Activated CD8-positive, alpha-beta memory T cell treated with anti-CD3 and anti-CD28 coated beads, Interleukin-2, amount 50 U/mL, for 24 hours (primary cell): ENCODE measurements at regions not wholly inside any gene's neighbourhood (a gene's known extent, or its start where the extent isn't known, plus 50 kb on each side); places are given as distances from the start of the nearest gene placed in this dataset.

ENCODE experiments used
- DNase-seq: peaks from one replicate; pipeline ENCODE4 v3.0.0-alpha.2; 2020; ENCODE audit errors: extremely low read depth

DNA sequence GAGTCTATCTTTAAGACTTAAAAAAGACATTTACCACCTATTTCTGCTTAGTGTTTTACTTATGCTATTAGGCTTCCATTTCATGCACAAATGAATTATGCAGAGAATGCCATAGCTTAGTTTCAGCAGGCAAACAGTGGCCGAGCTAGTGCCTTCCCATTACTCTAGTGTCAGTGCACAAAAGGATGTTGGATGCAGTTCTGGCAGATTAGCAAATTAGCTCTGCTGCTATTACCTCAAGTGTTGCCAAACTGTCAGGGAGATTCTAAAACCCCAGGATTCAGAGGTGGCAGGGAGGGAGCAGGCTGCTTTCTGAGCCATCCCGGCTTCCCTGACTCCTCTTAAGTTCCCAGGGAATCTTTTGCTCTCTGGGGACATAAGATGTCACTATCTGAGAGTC, 209.4 kb upstream of the NCAM1 start:
- no peak for DNase-seq

GRCh38 chr11:112752563-112752962, 208.7 kb upstream of the NCAM1 start:
- DNase-seq: no peak

GRCh38 chr11:112753706-112754105, 207.5 kb upstream of the NCAM1 start:
- no peak for DNase-seq

DNA sequence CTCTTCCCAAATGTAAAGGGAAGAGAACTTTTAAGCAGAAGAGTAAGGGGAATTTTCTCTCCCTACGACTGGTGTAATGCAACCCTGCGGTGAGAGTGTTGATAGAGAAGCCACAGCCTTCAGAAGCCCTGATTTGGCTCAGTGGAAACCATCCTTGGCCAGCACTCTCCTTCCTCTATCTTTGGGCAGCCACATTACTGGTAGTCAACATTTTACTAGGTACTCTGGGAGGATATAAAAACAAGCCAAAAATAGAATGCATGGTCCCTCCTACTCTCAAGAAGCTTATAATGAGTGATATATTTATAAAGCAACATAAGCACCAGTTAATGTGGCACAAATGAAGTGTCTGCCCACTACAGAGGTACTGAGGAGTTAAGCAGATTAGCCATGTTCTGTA, 201.8 kb upstream of the NCAM1 start:
- no peak for DNase-seq

GRCh38 chr11:112760396-112761059, 200.7 kb upstream of the NCAM1 start:
- DNase-seq: no peak

- DNase-seq: no peak
Measured at GRCh38 chr11:112761911-112762706, 199.1 kb upstream of the NCAM1 start.

- no peak for DNase-seq
Measured at GRCh38 chr11:112762707-112763090, 198.5 kb upstream of the NCAM1 start.

- DNase-seq: no peak
Measured at GRCh38 chr11:112765337-112765736, 195.9 kb upstream of the NCAM1 start.

- no peak for DNase-seq
Measured at GRCh38 chr11:112769170-112769569, 192.1 kb upstream of the NCAM1 start.

GRCh38 chr11:112769584-112769983, 191.6 kb upstream of the NCAM1 start:
- no peak for DNase-seq

DNA sequence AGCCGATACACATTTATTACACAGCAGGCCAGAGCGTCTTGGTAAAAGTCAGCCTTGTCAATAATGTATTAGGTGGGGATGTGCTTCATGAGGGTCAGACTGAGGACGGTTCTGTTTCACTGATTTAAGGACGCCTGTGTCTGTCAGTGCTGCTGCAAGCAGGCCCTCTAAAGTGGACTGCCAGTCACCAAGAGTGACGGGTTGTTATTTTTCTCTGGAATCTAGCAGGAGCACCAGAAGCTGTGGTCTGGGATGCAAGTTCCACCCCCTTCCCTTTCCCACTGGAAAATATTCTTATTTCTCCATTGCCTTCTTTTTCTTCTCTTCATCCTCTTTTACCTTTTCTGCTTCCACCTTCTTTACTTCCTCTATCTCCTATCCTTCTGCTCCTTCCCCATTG, 191.2 kb upstream of the NCAM1 start:
- no peak for DNase-seq

DNA sequence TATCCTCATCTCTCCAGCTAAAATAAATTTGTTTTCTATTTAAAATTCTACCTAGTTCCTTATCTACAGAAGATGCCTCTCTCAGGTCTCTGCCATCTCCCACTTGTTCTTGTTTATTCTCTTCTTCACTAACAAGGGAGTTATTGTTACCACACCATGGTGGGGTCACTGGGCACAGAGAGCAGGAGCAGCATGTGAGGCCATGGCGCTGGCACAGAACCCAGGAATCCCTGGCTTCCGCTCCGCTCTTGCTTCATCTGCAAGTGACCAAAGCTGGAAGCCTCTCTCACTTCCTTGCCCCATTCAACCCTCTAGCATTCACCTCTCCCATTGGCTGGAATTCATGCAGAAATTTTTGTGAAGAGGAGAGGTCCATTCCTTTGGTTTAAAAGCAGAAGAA, 190.7 kb upstream of the NCAM1 start:
- DNase-seq: no peak

GRCh38 chr11:112771851-112772250, 189.4 kb upstream of the NCAM1 start:
- no peak for DNase-seq

DNA sequence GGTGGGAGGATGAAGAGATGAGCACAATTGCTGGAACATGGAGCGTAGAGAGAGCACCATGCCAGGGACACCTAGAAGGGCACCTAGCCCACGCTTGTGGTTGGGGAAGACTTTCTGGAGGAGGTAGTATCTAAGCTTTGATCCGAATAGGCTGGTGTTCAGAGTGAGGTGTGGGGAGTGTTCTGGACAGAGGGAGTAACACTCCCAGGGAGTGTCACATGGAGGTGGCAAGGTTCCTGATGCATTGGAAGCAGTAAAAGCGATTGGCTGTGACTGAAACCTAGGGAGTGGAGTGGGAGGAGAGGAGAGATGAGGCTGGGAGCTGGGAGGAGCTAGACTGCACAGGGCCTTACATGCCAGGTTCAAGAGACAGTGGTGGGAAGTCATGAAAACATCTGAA, 188.0 kb upstream of the NCAM1 start:
- no peak for DNase-seq

- DNase-seq: no peak
Measured at GRCh38 chr11:112776834-112777233, 184.4 kb upstream of the NCAM1 start.

DNA sequence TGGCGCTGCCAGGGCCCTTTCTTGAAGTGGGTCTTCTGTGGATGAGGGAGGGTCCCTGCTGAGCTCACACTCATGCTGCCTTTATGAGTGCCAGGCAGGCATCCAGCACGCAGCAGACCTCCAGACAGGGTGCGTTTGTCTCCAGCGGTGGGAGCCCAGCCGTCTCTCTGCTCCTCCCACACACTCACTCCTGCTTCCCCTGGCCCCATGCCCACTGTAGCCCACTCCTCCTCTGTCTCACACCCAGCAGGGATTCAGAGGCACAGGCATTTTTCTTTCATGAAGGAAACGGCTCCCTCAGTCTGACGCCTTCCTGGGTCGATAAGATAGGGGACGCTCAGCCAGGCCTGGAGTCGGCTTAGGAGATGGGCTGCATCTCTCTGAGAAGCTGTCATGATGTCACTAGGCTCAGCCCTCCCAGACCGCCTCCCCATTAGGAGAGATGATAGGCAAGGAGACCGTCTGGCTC, 183.9 kb upstream of the NCAM1 start:
- DNase-seq: no peak

GRCh38 chr11:112778091-112778876, 182.9 kb upstream of the NCAM1 start:
- DNase-seq: no peak

GRCh38 chr11:112778877-112779266, 182.3 kb upstream of the NCAM1 start:
- DNase-seq: no peak

DNA sequence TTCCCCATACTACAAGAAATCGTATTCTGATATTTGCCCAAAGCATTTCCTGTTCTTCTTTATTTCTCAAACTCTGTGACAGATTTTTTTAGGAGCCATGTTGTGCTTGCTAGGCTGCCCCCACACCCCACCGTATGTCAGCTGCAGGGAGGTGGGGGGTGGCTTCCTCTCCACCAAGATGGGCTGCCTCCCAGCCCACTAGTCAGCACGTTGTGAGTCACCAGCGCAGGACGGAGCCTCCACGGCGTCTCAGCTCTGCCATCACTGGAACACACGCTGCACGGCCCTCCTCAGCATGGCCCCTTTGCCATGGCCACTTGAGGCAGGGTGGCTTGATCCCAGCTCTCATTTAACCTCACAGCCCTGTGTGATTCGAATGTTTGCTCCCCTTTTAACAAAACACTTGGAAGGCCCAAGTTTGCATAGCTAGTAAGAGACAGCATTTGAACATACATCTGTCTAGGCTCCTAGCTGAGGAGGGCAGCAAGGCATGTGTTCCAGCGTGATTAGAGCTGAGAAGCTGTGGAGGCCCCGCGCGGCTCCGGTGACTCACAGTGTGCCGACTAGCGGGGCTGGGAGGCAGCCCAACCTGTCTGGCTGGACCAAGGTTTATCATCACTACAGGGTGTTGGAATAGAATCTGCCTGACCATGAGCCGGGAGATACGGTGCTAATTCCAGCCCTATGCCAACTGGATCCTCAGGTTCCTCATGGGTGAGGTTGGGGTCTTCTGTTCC, 180.7 kb upstream of the NCAM1 start:
- no peak for DNase-seq

- no peak for DNase-seq
Measured at GRCh38 chr11:112783945-112784322, 177.3 kb upstream of the NCAM1 start.

GRCh38 chr11:112784323-112785073, 176.7 kb upstream of the NCAM1 start:
- DNase-seq: no peak
